Vagina (tissue), 2 donors: ENCODE measurements at regions not wholly inside any gene's neighbourhood (a gene's known extent, or its start where the extent isn't known, plus 50 kb on each side); places are given as distances from the start of the nearest gene placed in this dataset.

Source experiments
- CTCF ChIP-seq, 3 experiments: fragments of 450-650 bp in 2 of 3; fragments of 200-600 bp in 1 of 3; sonication (generic) in 1 of 3; IDR thresholded peaks; one replicate each; pipeline ENCODE4 v1.5.1; 2017 to 2019; ENCODE audit warnings: antibody characterized with exemption in 3 of 3, mild to moderate bottlenecking in 2 of 3, moderate library complexity in 2 of 3
- POLR2A ChIP-seq, 2 donors: fragments of 450-650 bp; IDR thresholded peaks; one replicate each; pipeline ENCODE4 v1.6.1; 2017; ENCODE audit warnings: antibody characterized with exemption in 2 of 2, mild to moderate bottlenecking in 2 of 2, moderate library complexity in 2 of 2
- POLR2AphosphoS5 ChIP-seq, 2 donors: sonication (generic); formaldehyde crosslinking; IDR thresholded peaks; one replicate each; pipeline ENCODE4 v1.9.0; 2017; ENCODE audit warnings: antibody characterized with exemption in 2 of 2, mild to moderate bottlenecking in 2 of 2, low read depth in 1 of 2; ENCODE audit not compliant: insufficient read depth in 1 of 2

GRCh38 chr2:128996078-128996477, 677.4 kb upstream of the HS6ST1 start:
- TF ChIP-seq POLR2A (IDR thresholded peaks at IDR 0.05) (no peak), CTCF (IDR thresholded peaks at IDR 0.05) (no peak), POLR2AphosphoS5 (IDR thresholded peaks at IDR 0.05; ENCODE audit: insufficient read depth in 1 of 2, low read depth in 1 of 2) (no peak)
